ENCODE measurements at regions not wholly inside any gene's neighbourhood (a gene's known extent, or its start where the extent isn't known, plus 50 kb on each side); places are given as distances from the start of the nearest gene placed in this dataset.

- DNase-seq: no peak
- Histone ChIP-seq H3K36me3 (no peaks in the 10 kb centered on the region), H3K4me3 (no peak overlapping the region), H3K9me3 (no peaks in the 10 kb centered on the region), H3K27me3 (no peaks in the 10 kb centered on the region)
Observed at GRCh38 chrX:134747006-134747405, 50.0 kb downstream of the PABIR2 start.

- Histone ChIP-seq H3K9me3 (no peaks in the 10 kb centered on the region), H3K36me3 (no peaks in the 10 kb centered on the region), H3K27me3 (no peaks in the 10 kb centered on the region), H3K4me3 (no peak overlapping the region)
- DNase-seq: no peak
Observed at GRCh38 chrX:134746410-134746785, 50.6 kb downstream of the PABIR2 start.

- H3K36me3 ChIP-seq: no peaks in the 10 kb centered on the region
- H3K9me3 ChIP-seq: no peaks in the 10 kb centered on the region
- no peak for DNase-seq
- no peak overlapping the region for H3K4me3 ChIP-seq
- no peaks in the 10 kb centered on the region for H3K27me3 ChIP-seq
Observed at GRCh38 chrX:134745636-134746409, 51.2 kb downstream of the PABIR2 start.

- no peaks in the 10 kb centered on the region for H3K36me3 ChIP-seq
- no peaks in the 10 kb centered on the region for H3K9me3 ChIP-seq
- no peak for DNase-seq
- H3K27me3 ChIP-seq: no peaks in the 10 kb centered on the region
- no peak overlapping the region for H3K4me3 ChIP-seq
Observed at GRCh38 chrX:134743091-134743490, 53.9 kb downstream of the PABIR2 start.

GRCh38 chrX:134742573-134742972 lies 54.4 kb downstream of the PABIR2 start:
- Histone ChIP-seq H3K27me3 (no peaks in the 10 kb centered on the region), H3K9me3 (no peaks in the 10 kb centered on the region), H3K4me3 (no peak overlapping the region), H3K36me3 (no peaks in the 10 kb centered on the region)
- no peak for DNase-seq

GRCh38 chrX:134741746-134742145 lies 55.3 kb downstream of the PABIR2 start:
- Histone ChIP-seq H3K4me3 (no peak overlapping the region), H3K36me3 (no peaks in the 10 kb centered on the region), H3K9me3 (no peaks in the 10 kb centered on the region), H3K27me3 (no peaks in the 10 kb centered on the region)
- no peak for DNase-seq

- Histone ChIP-seq H3K36me3 (no peaks in the 10 kb centered on the region), H3K9me3 (no peaks in the 10 kb centered on the region), H3K27me3 (no peaks in the 10 kb centered on the region), H3K4me3 (no peak overlapping the region)
- DNase-seq: no peak
Observed at GRCh38 chrX:134738986-134739740, 57.8 kb downstream of the PABIR2 start.

- Histone ChIP-seq H3K4me3 (no peak overlapping the region), H3K27me3 (no peaks in the 10 kb centered on the region), H3K9me3 (no peaks in the 10 kb centered on the region), H3K36me3 (no peaks in the 10 kb centered on the region)
- no peak for DNase-seq
Observed at GRCh38 chrX:134738445-134738844, 58.6 kb downstream of the PABIR2 start.

- H3K36me3 ChIP-seq: no peaks in the 10 kb centered on the region
- no peak for DNase-seq
- H3K9me3 ChIP-seq: no peaks in the 10 kb centered on the region
- H3K27me3 ChIP-seq: no peaks in the 10 kb centered on the region
- no peak overlapping the region for H3K4me3 ChIP-seq
Observed at GRCh38 chrX:134737721-134738369, 59.2 kb downstream of the PABIR2 start.

- DNase-seq: peak; percentile 47
- H3K4me3 ChIP-seq: no peak overlapping the region
- no peaks in the 10 kb centered on the region for H3K27me3 ChIP-seq
- no peaks in the 10 kb centered on the region for H3K9me3 ChIP-seq
- no peaks in the 10 kb centered on the region for H3K36me3 ChIP-seq
Observed at GRCh38 chrX:134737061-134737460, 59.9 kb downstream of the PABIR2 start.

GRCh38 chrX:134736356-134736755 lies 60.6 kb downstream of the PABIR2 start:
- H3K9me3 ChIP-seq: no peaks in the 10 kb centered on the region
- H3K27me3 ChIP-seq: no peaks in the 10 kb centered on the region
- DNase-seq: no peak
- H3K36me3 ChIP-seq: no peaks in the 10 kb centered on the region
- no peak overlapping the region for H3K4me3 ChIP-seq

- no peak overlapping the region for H3K4me3 ChIP-seq
- H3K9me3 ChIP-seq: no peaks in the 10 kb centered on the region
- H3K27me3 ChIP-seq: no peaks in the 10 kb centered on the region
- no peak for DNase-seq
- no peaks in the 10 kb centered on the region for H3K36me3 ChIP-seq
Observed at GRCh38 chrX:134735015-134735414, 62.0 kb downstream of the PABIR2 start.

- H3K27me3 ChIP-seq: no peaks in the 10 kb centered on the region
- DNase-seq: peak; percentile 32
- no peak overlapping the region for H3K4me3 ChIP-seq
Observed at GRCh38 chrX:134734466-134734952, 62.5 kb downstream of the PABIR2 start.

GRCh38 chrX:134733591-134733990 lies 63.4 kb downstream of the PABIR2 start:
- H3K27me3 ChIP-seq: no peaks in the 10 kb centered on the region
- no peak for DNase-seq
- H3K4me3 ChIP-seq: no peak overlapping the region
- no peaks in the 10 kb centered on the region for H3K36me3 ChIP-seq
- H3K9me3 ChIP-seq: no peaks in the 10 kb centered on the region

More at GRCh38 chrX:134734466-134734952, 62.5 kb downstream of the PABIR2 start:
- H3K36me3 ChIP-seq: no peaks in the 10 kb centered on the region
- no peaks in the 10 kb centered on the region for H3K9me3 ChIP-seq

- DNase-seq: no peak
Observed at GRCh38 chrX:134732676-134733075, 64.3 kb downstream of the PABIR2 start.

GRCh38 chrX:134732152-134732551 lies 64.9 kb downstream of the PABIR2 start:
- DNase-seq: no peak
- no peaks in the 10 kb centered on the region for H3K36me3 ChIP-seq
- H3K9me3 ChIP-seq: no peaks in the 10 kb centered on the region
- H3K27me3 ChIP-seq: no peaks in the 10 kb centered on the region
- no peak overlapping the region for H3K4me3 ChIP-seq

More at GRCh38 chrX:134732676-134733075, 64.3 kb downstream of the PABIR2 start:
- H3K9me3 ChIP-seq: no peaks in the 10 kb centered on the region
- H3K4me3 ChIP-seq: no peak overlapping the region
- no peaks in the 10 kb centered on the region for H3K27me3 ChIP-seq
- H3K36me3 ChIP-seq: no peaks in the 10 kb centered on the region

- Histone ChIP-seq H3K4me3 (no peak overlapping the region), H3K36me3 (no peaks in the 10 kb centered on the region), H3K27me3 (no peaks in the 10 kb centered on the region), H3K9me3 (no peaks in the 10 kb centered on the region)
- no peak for DNase-seq
Observed at GRCh38 chrX:134727363-134727762, 69.1 kb upstream of the PLAC1 start.

Measured in MG63 (cell line).